CD4-positive, alpha-beta T cell treated with Interleukin-4 for 4 hours (primary cell): ENCODE measurements at regions not wholly inside any gene's neighbourhood (a gene's known extent, or its start where the extent isn't known, plus 50 kb on each side); places are given as distances from the start of the nearest gene placed in this dataset.
"Not testable (repeated sequence)": the region's sequence is repeated elsewhere in the genome, so short reads cannot be mapped to it uniquely, and the experiment has no call there.

Source experiments
- DNase-seq: peaks from one replicate; pipeline ENCODE4 v3.0.0-alpha.2; 2020

GRCh38 chr4:131426023-131426758 lies 1722.9 kb upstream of the PCDH10 start:
- no peak for DNase-seq

DNA sequence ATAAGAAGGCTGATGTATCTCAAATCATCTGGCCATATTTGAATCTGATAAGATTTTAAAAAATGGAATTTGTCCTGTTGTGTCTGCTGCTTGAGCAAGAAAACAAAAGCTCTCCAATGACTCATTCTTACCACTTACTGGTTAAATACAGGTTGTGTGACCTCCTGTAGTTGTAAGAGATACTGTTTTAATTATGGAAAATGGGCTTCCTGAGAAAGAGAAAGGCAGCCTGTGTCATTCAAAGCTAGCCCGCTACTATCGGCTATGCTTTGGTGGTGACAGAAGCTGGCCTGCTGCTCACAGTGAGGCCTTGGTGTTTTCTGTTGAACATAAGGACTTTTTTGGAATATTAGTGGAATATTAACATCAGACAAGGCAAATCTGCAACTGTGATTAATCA lies 1722.1 kb upstream of the PCDH10 start:
- no peak for DNase-seq

DNA sequence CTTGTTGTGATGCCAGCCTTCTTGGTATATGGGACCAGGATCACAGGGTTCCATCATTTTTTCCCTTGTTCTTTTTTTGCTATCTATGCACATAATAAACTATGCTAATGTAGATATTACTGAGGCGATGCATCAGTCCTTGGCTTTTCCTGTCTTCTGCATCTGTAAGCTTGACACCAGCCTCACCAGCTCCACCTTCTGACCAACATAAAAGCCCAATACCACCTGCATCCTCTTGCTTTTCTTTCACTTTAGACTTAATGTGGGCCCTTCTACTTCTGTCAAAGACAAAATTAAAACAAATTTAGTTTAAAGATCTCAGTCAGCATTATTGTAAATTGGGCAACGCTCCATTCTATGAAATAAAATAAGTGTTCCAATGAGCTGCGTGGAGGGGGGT lies 1718.8 kb upstream of the PCDH10 start:
- DNase-seq: no peak

DNA sequence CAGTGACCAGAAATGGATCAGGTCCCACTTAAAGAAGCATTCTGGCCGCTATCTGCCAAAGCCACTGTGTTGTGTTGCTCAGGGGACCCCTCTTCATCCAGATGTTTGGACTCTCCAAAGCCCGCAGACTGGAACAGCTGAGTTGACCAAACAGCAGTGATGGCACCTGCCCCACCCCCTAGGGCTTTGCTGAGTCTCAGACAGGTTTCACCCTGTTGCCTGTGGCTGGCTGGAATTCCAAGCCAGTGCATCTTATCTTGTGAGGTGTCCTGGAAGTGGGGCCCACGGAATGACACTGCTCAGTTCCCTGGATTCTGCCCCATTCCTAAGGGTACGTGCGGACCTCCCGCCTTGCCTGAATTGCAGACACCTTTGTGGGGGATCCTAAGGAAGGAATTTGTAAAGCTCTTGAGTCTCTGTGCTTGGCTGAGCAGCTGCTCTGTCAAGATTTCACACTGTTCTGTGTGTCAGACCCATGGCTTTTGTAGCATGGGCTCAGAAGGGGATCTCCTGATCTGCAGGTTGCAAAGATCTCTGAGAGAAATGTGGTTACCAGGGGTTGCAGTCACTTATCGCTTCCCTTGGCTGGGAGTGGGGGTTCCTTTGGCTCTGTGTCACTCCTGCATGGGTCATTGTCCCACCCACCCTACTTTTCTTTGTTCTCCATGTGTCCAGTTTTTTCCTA lies 1707.9 kb upstream of the PCDH10 start:
- no peak for DNase-seq

DNA sequence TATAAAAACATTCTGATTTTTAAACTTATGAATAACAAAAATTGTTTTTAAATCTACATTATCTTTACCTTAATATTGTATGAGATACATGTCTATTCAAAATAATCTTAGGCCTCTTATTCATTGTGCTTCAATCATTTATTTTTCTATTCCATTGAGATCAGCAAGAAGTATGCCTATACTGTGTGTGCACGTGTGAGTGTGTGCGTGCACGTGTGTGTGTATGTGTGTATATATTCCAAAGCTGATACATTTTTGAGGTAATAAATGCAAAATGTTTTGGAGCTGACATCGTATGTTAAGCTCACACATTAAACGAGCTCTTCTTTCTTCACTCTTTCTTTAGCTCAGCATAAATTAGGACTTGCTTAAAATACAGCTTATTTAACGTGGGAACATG lies 1701.2 kb upstream of the PCDH10 start:
- no peak for DNase-seq

GRCh38 chr4:131450572-131451209 lies 1698.4 kb upstream of the PCDH10 start:
- no peak for DNase-seq

GRCh38 chr4:131459430-131460101 lies 1689.5 kb upstream of the PCDH10 start:
- DNase-seq: no peak

DNA sequence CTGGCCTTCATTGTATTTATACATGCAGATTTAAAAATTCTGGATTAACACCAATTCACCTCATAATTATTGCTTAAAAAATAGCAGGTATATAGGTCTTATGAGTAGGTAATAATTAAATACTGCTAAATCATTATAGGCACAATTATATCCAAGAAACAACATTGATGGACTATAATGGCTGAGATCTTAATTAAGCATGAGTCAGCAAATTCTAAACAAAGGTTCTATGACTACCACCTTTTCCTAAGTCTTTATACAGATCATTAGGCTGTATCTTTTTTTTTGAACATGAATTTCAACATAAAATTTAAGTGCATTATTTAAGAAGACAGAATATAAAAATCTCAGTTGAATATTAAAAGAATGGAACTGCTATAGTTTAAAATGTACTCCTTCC lies 1678.7 kb upstream of the PCDH10 start:
- DNase-seq: no peak

- no peak for DNase-seq
Observed at GRCh38 chr4:131488772-131489171, 1660.3 kb upstream of the PCDH10 start.

DNA sequence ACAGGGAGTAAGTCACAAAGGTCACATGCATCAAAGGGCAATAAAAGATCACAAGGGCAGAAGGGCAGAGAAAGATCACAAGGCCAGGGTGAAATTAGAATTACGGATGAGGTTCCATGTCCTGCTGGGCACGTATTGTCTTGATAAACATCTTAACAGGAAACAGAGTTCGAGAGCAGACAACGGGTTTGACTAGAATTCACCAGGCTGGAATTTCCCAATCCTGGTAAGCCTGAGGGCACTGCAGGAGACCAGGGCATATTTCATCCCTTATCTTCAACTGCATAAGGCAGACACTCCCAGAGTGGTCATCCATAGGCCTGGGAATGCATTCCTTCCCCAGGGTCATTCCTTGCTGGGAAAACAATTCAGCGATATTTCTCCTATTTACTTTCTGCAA lies 1652.9 kb upstream of the PCDH10 start:
- DNase-seq: not testable (repeated sequence)

GRCh38 chr4:131499141-131499873 lies 1649.8 kb upstream of the PCDH10 start:
- DNase-seq: no peak

DNA sequence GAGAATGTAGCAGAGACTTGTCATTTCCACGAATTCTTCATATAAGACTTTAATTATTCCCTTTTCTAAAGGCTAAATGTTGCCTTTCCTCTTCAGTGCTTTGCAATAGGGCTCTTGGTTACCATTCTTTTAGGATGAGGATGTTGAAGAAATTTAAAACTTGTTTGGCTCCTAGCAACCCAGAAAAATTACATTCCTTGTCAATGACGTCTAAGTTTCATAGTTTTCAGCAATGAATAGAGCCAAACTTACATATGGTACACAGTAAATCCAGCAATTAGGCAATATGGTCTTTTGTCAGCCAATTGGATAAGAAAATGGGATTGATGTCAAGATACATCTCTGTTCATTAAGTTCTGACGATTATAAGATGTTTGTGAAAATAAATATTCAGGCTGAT lies 1639.6 kb upstream of the PCDH10 start:
- no peak for DNase-seq

DNA sequence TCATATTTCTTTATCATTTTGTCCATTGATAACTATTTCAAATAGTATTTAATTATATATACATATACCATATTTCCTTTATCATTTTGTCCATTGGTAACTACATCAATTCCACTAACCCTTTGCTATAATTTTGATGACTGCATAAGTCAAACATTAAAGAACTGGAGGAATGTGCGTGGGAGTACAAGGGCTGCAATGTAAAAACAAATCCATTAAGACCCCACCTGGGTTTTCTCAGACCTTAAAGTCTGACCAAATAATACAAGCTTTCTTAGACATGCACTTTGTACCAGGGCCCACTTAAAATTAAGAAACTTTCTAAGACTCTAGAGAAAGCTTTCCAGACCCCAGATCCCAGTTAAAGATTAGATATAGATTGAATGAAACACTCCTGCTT lies 1622.4 kb upstream of the PCDH10 start:
- DNase-seq: no peak

GRCh38 chr4:131531087-131531486 lies 1618.0 kb upstream of the PCDH10 start:
- no peak for DNase-seq

DNA sequence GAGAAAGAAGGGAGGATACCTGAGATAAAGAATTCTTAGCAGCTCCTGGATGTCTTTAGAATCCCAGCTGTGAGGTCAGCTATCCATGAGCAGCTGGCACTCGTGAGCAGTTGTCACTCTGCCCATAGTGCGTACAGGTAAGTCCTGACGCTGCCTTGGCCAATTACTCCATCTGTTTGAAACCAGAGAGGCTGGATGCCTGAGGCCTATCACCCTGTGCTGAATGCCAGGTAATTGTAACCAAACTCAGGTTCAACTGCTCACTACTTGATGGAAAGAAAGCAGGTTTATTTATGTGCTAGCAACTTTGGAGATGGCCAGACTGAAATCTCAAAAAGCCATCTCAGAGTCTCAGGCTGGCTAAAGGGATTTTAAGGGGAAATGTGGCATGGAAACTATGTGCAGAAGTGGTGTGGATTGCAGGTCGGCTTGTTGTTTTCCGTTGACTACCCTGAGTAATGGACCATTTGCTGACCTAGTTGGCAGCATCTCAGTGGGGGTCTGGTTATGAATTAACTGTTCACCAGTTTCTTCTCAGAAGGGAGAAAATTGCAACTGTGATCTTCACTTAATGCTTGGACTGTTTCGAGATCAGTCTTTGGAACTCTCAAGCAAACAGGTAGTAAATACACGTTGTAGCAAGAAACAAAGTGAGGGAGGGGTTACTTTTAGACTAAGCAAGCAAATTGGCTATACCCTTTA lies 1614.0 kb upstream of the PCDH10 start:
- DNase-seq: no peak

- DNase-seq: no peak
Observed at GRCh38 chr4:131540256-131540655, 1608.8 kb upstream of the PCDH10 start.

DNA sequence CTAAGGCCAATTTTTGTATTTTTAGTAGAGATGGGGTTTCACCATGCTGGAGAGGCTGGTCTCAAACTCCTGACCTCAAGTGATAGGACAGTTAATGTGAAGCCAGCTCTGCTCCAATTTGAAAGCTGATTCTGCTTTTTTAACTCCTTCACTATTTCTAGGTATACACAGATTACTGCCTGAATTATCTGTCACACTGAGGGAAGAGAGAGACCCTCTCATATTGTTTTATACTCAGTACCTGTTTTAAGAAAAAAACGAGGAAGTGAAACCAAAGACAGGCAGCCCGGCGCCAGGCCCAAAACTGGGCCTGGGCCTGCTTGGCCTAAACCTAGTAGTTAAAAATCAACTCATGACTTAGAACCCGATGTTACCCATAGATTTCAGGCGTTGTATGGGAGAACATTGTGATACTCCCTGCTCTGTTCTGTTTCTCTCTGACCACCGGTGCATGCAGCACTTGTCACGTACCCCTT lies 1601.5 kb upstream of the PCDH10 start:
- no peak for DNase-seq

DNA sequence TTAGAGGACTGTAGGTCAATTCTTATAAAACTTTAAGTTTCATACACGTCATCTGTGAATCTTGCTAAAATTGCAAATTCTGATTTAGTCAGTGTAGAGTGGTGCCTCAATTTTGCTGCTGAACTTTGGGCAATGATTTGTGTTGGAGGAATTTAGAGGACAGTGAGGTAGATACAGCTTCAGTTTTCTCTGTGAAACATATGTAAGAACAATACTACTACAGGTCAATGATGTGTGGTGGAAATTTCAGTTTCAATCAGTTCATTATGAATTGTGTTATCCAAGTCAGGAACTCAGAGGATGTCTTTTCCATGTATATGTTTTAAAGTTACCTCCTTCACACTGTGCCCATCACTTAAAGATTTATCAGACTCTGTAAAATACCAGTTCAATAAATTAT lies 1597.8 kb upstream of the PCDH10 start:
- no peak for DNase-seq

DNA sequence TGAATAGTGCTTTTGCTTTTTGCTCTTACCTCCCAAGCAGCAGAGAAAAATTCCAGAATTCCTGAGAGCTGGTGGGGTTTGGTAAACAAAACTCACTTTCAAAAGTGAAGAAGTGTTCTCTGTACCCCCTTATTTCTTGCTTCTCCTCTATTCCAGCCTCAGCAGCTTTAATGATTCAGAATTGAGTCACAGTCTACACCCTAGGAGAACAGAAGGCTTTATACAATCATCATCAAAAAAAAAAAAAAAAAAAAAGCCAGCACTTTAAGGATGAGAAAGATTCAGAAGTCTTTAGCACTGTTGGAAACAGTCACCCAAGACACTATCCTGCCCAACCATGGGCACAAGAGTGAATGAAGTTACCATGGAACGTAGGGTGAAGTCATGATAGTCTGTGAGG lies 1583.1 kb upstream of the PCDH10 start:
- no peak for DNase-seq

DNA sequence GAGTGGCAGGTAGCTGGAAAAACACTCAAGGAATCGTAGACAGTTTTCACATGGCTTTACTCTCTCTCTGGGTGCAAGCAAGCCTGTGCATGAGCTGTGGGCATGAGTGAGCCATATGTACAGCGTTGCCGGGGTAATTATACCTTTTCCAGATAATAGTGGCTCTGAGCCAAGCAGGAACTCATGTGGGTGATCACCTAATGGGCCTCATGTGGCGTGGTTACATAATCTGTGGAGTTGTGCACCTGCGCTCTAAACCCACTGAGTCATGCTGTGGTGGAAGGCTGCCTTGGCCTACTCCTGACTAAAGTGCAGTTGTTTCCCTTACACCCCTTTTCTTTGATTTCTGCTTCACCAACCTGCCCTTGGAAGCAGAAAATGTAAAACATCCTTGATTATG lies 1564.5 kb upstream of the PCDH10 start:
- DNase-seq: no peak

DNA sequence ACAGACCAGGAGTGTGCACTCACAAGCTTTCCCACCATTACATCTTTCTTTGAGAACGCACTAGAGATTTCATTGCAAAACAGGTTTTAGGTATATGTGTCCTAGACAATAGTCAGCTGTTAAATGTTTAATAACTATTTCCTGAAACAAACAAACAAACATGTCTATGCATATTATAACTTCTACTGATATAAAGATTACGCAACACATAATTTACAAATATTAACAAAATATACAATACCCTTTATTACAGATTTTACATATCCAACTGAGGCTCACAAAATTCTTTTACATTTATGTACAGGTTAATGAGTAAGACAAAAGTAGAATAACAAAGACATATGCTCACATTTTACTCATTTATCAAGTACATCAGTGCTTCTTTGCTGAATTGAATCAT lies 1554.0 kb upstream of the PCDH10 start:
- no peak for DNase-seq

DNA sequence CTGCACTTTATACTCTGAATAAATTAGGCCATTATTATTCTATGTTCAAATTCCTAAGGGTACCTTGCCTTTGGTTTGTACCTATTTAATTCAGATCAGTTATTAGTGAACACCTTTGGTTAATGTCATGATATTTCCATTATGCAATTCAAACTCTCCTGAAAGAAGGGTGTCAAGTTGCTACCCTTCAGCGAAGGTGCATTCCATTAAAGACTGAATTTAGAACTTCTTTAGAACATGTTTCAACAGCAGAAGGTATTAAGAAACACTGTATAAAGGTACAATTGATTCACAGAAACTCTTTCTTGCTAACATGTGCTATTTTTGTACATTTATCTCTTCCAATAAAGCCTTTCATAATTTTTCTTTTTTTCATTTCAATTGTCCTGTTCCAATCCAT lies 1545.4 kb upstream of the PCDH10 start:
- DNase-seq: no peak
